ENCODE measurements at regions not wholly inside any gene's neighbourhood (a gene's known extent, or its start where the extent isn't known, plus 50 kb on each side); places are given as distances from the start of the nearest gene placed in this dataset.

DNA sequence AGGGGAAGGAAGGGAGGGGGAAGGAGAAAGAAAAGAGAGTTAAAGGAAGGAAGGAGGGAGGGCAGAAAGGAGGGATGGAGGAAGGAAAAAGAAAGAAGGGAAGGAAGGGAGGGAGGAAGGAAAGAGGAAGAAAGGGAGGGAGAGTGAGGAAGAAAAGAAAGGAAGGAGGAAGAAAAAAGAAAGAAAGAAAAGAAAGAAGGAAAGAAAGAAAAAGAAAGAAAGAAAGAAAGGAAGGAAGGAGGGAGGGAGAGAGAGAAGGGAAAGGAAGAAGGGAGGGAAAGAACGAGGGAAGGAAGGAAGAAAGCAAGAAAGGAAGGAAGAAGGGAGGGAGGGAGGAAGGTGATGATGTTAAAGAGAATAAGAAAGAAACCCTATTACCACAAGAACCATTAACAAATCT lies 150.6 kb downstream of the MXRA5 start:
- Histone ChIP-seq H3K4me1 (ENCODE audit: control insufficient read depth in 5 of 5, insufficient read depth in 5 of 5, low read length in 5 of 5) (no peaks in the 10 kb centered on the region), H3K4me3 (no peak overlapping the region), H3K9ac (ENCODE audit: insufficient read depth in 1 of 2, low read length in 2 of 2) (no peak overlapping the region), H3K27me3 (ENCODE audit: control insufficient read depth in 3 of 3, insufficient read depth in 3 of 3, low read length in 2 of 3) (peaks cover 0 to 26% (median 0%) of the 10 kb centered on the region in 3 donors), H3K36me3 (ENCODE audit: control insufficient read depth in 4 of 4, insufficient read depth in 4 of 4, low read length in 4 of 4) (no peaks in the 10 kb centered on the region), H3K27ac (ENCODE audit: low read depth in 1 of 2, low read length in 1 of 2) (no peak overlapping the region), H3K9me3 (ENCODE audit: control insufficient read depth in 4 of 4, insufficient read depth in 3 of 4, low read length in 3 of 4) (peaks cover 0 to 14% (median 2%) of the 10 kb centered on the region in 4 donors)
- WGBS, 2 donors, result 43 to 57% methylated on average over 1 of the region's 1 CpG
- ATAC-seq (ENCODE audit: insufficient read depth, low FRiP score) (no peak), DNase-seq (no peak)
- TF ChIP-seq, protein P1, sequence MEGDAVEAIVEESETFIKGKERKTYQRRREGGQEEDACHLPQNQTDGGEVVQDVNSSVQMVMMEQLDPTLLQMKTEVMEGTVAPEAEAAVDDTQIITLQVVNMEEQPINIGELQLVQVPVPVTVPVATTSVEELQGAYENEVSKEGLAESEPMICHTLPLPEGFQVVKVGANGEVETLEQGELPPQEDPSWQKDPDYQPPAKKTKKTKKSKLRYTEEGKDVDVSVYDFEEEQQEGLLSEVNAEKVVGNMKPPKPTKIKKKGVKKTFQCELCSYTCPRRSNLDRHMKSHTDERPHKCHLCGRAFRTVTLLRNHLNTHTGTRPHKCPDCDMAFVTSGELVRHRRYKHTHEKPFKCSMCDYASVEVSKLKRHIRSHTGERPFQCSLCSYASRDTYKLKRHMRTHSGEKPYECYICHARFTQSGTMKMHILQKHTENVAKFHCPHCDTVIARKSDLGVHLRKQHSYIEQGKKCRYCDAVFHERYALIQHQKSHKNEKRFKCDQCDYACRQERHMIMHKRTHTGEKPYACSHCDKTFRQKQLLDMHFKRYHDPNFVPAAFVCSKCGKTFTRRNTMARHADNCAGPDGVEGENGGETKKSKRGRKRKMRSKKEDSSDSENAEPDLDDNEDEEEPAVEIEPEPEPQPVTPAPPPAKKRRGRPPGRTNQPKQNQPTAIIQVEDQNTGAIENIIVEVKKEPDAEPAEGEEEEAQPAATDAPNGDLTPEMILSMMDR (IDR thresholded peaks at IDR 0.05; ENCODE audit: control extremely low read depth, extremely low read depth), result no peak

DNA sequence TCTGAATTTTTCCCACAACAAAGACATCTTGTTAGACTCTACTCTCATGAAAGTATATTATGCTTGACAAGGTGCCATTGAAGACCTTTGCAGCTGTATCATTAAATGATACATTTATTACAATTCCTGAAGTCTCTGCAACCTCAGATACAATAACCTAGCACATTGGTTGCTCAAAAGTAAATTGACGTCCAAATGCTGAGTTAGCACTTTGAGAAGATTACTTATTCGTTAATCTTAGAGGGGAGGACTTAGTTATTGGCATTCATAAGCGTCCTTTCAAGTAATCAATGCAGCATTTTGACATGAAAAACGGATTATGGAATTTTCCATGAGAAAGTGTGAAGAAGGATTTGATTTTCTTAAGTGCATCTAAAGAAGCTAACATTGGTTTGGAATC lies 151.6 kb downstream of the ARSF start:
- DNase-seq (no peak), ATAC-seq (ENCODE audit: insufficient read depth, low FRiP score) (no peak)
- no peak overlapping the region for H3K9ac ChIP-seq (ENCODE audit: insufficient read depth in 1 of 2, low read length in 2 of 2)
- no peak overlapping the region for H3K27ac ChIP-seq (ENCODE audit: low read depth in 1 of 2, low read length in 1 of 2)
- peaks cover 0 to 33% (median 0%) of the 10 kb centered on the region in 3 donors for H3K27me3 ChIP-seq (ENCODE audit: control insufficient read depth in 3 of 3, insufficient read depth in 3 of 3, low read length in 2 of 3)
- H3K9me3 ChIP-seq (ENCODE audit: control insufficient read depth in 4 of 4, insufficient read depth in 3 of 4, low read length in 3 of 4), result peaks cover 0 to 6% (median 1%) of the 10 kb centered on the region in 4 donors
- 76 to 82% methylated on average over 4 of the region's 4 CpGs for WGBS, 2 donors
- TF ChIP-seq, protein P1 (IDR thresholded peaks at IDR 0.05; ENCODE audit: control extremely low read depth, extremely low read depth), result no peak
- H3K36me3 ChIP-seq (ENCODE audit: control insufficient read depth in 4 of 4, insufficient read depth in 4 of 4, low read length in 4 of 4), result no peaks in the 10 kb centered on the region
- H3K4me3 ChIP-seq, result no peak overlapping the region
- no peaks in the 10 kb centered on the region for H3K4me1 ChIP-seq (ENCODE audit: control insufficient read depth in 5 of 5, insufficient read depth in 5 of 5, low read length in 5 of 5)

DNA sequence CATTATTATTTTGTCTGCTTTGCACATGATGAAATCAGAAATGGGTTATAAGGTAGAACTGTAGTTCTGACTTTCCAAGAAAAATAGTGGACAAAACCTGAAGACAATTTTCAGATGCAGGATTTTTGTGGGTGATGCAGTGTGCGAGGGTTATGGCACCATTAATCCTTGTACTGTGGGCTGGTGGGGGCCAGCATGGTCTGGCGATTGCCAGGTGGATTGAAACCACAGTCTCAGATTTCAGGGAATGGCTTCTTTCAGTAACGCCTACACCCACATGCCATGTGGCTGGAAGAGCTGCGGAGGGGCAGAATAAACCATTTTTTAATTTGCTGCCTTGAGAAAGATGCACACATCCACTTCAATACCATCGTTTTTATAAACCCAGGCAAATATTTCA lies 150.5 kb downstream of the ARSF start:
- Histone ChIP-seq H3K4me1 (ENCODE audit: control insufficient read depth in 5 of 5, insufficient read depth in 5 of 5, low read length in 5 of 5) (no peaks in the 10 kb centered on the region), H3K9ac (ENCODE audit: insufficient read depth in 1 of 2, low read length in 2 of 2) (no peak overlapping the region), H3K27ac (ENCODE audit: low read depth in 1 of 2, low read length in 1 of 2) (no peak overlapping the region), H3K9me3 (ENCODE audit: control insufficient read depth in 4 of 4, insufficient read depth in 3 of 4, low read length in 3 of 4) (peaks cover 0 to 2% (median 1%) of the 10 kb centered on the region in 4 donors), H3K36me3 (ENCODE audit: control insufficient read depth in 4 of 4, insufficient read depth in 4 of 4, low read length in 4 of 4) (no peaks in the 10 kb centered on the region), H3K27me3 (ENCODE audit: control insufficient read depth in 3 of 3, insufficient read depth in 3 of 3, low read length in 2 of 3) (peaks cover 0 to 34% (median 0%) of the 10 kb centered on the region in 3 donors), H3K4me3 (no peak overlapping the region)
- 58 to 67% methylated on average over 5 of the region's 5 CpGs for WGBS, 2 donors
- ATAC-seq (ENCODE audit: insufficient read depth, low FRiP score), result no peak
- TF ChIP-seq, protein P1 (IDR thresholded peaks at IDR 0.05; ENCODE audit: control extremely low read depth, extremely low read depth), result no peak
- DNase-seq, result no peak

DNA sequence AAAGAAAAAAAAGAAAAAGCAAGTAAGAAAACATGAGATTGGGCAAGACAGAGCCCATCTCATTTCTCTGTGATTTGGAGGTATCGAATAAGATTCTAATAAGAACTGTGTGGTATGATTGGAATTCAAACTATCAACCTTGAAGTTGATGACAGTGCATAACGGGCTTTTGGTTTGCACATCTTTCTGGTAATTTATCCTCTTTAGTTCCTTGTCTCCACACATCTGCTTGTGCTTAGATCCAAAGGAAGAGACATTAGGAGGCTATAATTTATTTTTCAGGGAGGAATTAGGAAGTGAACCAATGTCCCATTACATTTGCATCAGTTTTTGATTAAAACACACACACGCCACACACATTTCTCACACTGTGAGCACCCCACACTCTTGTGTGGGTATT lies 149.9 kb downstream of the ARSF start:
- Histone ChIP-seq H3K36me3 (ENCODE audit: control insufficient read depth in 4 of 4, insufficient read depth in 4 of 4, low read length in 4 of 4) (no peaks in the 10 kb centered on the region), H3K9ac (ENCODE audit: insufficient read depth in 1 of 2, low read length in 2 of 2) (no peak overlapping the region), H3K4me1 (ENCODE audit: control insufficient read depth in 5 of 5, insufficient read depth in 5 of 5, low read length in 5 of 5) (no peaks in the 10 kb centered on the region), H3K9me3 (ENCODE audit: control insufficient read depth in 4 of 4, insufficient read depth in 3 of 4, low read length in 3 of 4) (peaks cover 0 to 2% (median 1%) of the 10 kb centered on the region in 4 donors), H3K4me3 (no peak overlapping the region), H3K27me3 (ENCODE audit: control insufficient read depth in 3 of 3, insufficient read depth in 3 of 3, low read length in 2 of 3) (peaks cover 0 to 32% (median 0%) of the 10 kb centered on the region in 3 donors), H3K27ac (ENCODE audit: low read depth in 1 of 2, low read length in 1 of 2) (no peak overlapping the region)
- 72 to 78% methylated on average over 3 of the region's 3 CpGs for WGBS, 2 donors
- ATAC-seq (ENCODE audit: insufficient read depth, low FRiP score) (no peak), DNase-seq (no peak)
- TF ChIP-seq, protein P1 (IDR thresholded peaks at IDR 0.05; ENCODE audit: control extremely low read depth, extremely low read depth), result no peak

Measured in lung (tissue), 11 donors.